ENCODE measurements at regions not wholly inside any gene's neighbourhood (a gene's known extent, or its start where the extent isn't known, plus 50 kb on each side); places are given as distances from the start of the nearest gene placed in this dataset.

- TF ChIP-seq CTCF (IDR thresholded peaks at IDR 0.05) (no peak), EP300 (IDR thresholded peaks at IDR 0.05) (no peak)
Measured at GRCh38 chr11:92796744-92797143, 172.7 kb upstream of the MTNR1B start.

All from upper lobe of left lung (tissue), 4 donors.